A673 (cell line): ENCODE measurements at regions not wholly inside any gene's neighbourhood (a gene's known extent, or its start where the extent isn't known, plus 50 kb on each side); places are given as distances from the start of the nearest gene placed in this dataset.

Experiments used
- EZH2 ChIP-seq: fragments of 200-600 bp; sonication (generic); IDR thresholded peaks from 2 replicates; pipeline ENCODE4 v1.6.1; 2017; ENCODE audit warnings: borderline replicate concordance, low read depth, mild to moderate bottlenecking, mixed read lengths, antibody characterized with exemption, low read length; ENCODE audit not compliant: poor library complexity, severe bottlenecking
- TF ChIP-seq, protein P1 (sequence below): fragments of 300-800, 200-600 bp; sonication (generic); conservative IDR thresholded peaks from 2 replicates; pipeline ENCODE4 v1.5.1; 2017; ENCODE audit warnings: low read depth, mild to moderate bottlenecking, antibody characterized with exemption, low read length, moderate library complexity, mixed read lengths

DNA sequence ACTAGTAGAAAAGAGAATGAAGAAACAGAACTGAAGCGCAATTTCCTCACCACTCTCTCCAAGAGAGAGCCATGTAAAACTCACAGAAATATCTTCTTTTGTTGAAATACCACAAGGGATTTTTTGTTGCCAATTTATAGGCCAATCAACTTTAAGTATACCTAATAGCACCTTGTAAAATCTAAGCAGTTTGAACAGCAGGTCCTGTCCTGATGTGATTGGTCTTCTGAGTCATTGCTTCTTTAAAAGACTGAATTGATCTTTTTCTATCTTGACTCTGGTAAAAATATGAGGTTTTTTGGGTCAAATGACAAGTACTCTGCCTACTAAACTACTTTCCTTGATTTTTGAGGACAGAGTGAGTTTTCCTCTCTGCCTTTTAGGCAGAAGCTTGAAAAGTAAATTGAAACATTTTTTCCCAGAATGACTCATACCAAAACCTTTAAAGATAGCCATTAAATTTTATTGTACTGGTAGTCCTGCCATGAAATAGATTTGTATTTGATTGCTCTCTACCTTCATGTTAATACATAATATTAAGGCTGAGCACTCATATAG is 343.9 kb upstream of the CBLB start:
- TF ChIP-seq, protein P1, sequence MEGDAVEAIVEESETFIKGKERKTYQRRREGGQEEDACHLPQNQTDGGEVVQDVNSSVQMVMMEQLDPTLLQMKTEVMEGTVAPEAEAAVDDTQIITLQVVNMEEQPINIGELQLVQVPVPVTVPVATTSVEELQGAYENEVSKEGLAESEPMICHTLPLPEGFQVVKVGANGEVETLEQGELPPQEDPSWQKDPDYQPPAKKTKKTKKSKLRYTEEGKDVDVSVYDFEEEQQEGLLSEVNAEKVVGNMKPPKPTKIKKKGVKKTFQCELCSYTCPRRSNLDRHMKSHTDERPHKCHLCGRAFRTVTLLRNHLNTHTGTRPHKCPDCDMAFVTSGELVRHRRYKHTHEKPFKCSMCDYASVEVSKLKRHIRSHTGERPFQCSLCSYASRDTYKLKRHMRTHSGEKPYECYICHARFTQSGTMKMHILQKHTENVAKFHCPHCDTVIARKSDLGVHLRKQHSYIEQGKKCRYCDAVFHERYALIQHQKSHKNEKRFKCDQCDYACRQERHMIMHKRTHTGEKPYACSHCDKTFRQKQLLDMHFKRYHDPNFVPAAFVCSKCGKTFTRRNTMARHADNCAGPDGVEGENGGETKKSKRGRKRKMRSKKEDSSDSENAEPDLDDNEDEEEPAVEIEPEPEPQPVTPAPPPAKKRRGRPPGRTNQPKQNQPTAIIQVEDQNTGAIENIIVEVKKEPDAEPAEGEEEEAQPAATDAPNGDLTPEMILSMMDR, result no peak
- no peak for TF ChIP-seq EZH2
